Activated T-helper 2 cell treated with anti-CD3 and anti-CD28 coated beads, Interferon-gamma antibody, Interleukin-2, Interleukin-4, amounts not matched to agents 10 μg/mL and 5 μg/mL and 100 μg/mL, durations not matched to agents 14 hours and 24 hours and 36 hours (primary cell): ENCODE measurements at regions not wholly inside any gene's neighbourhood (a gene's known extent, or its start where the extent isn't known, plus 50 kb on each side); places are given as distances from the start of the nearest gene placed in this dataset.

Experiments used
- DNase-seq: peaks from one replicate; pipeline ENCODE4 v3.0.0; 2021; ENCODE audit warnings: low spot score
- H3K27ac Mint-ChIP-seq: one replicate; pipeline ENCODE4 v1.8.0; 2021; ENCODE audit warnings: mixed read lengths
- H3K27me3 Mint-ChIP-seq: one replicate; pipeline ENCODE4 v1.8.0; 2021; ENCODE audit warnings: low read depth, mixed read lengths
- H3K36me3 Mint-ChIP-seq: one replicate; pipeline ENCODE4 v1.8.0; 2021; ENCODE audit warnings: low read depth, mixed read lengths
- H3K4me1 Mint-ChIP-seq: one replicate; pipeline ENCODE4 v1.8.0; 2021; ENCODE audit warnings: low read depth, mixed read lengths
- H3K4me3 Mint-ChIP-seq: one replicate; pipeline ENCODE4 v1.8.0; 2021; ENCODE audit warnings: low read depth, mild to moderate bottlenecking, moderate library complexity, mixed read lengths
- H3K9me3 Mint-ChIP-seq: one replicate; pipeline ENCODE4 v1.8.0; 2021; ENCODE audit warnings: mixed read lengths
- intact Hi-C: fragments of 100-400 bp; cut with micrococcal nuclease; formaldehyde crosslinking; loops from one replicate; pipeline ENCODE4 v1.15.1; 2023

- DNase-seq = no peak
- Mint-ChIP-seq H3K4me3 (no peak overlapping the region), H3K9me3 (peaks cover 8% of the 10 kb centered on the region), H3K36me3 (no peaks in the 10 kb centered on the region), H3K27me3 (peaks cover 6% of the 10 kb centered on the region), H3K4me1 (no peaks in the 10 kb centered on the region), H3K27ac (no peak overlapping the region)
- intact Hi-C loops = no loop called here
These were observed 170.3 kb downstream of the MAF start for GRCh38 chr16:79430191-79430678.

GRCh38 chr16:79429381-79430190 is 171.0 kb downstream of the MAF start:
- H3K36me3 Mint-ChIP-seq = no peaks in the 10 kb centered on the region
- no peak overlapping the region for H3K27ac Mint-ChIP-seq
- H3K4me1 Mint-ChIP-seq = no peaks in the 10 kb centered on the region
- H3K27me3 Mint-ChIP-seq = peaks cover 6% of the 10 kb centered on the region
- H3K9me3 Mint-ChIP-seq = peaks cover 8% of the 10 kb centered on the region
- no peak for DNase-seq
- intact Hi-C loops = no loop called here
- H3K4me3 Mint-ChIP-seq = no peak overlapping the region

- Mint-ChIP-seq H3K27ac (no peak overlapping the region), H3K4me3 (no peak overlapping the region), H3K9me3 (peaks cover 2% of the 10 kb centered on the region), H3K27me3 (peaks cover 11% of the 10 kb centered on the region), H3K4me1 (no peaks in the 10 kb centered on the region), H3K36me3 (no peaks in the 10 kb centered on the region)
- DNase-seq = no peak
- intact Hi-C loops = no loop called here
These were observed 173.9 kb downstream of the MAF start for GRCh38 chr16:79426663-79427062.

GRCh38 chr16:79422064-79422463 is 178.5 kb downstream of the MAF start:
- H3K4me1 Mint-ChIP-seq = peaks cover 5% of the 10 kb centered on the region
- no peak for DNase-seq
- intact Hi-C loops = no loop called here
- no peaks in the 10 kb centered on the region for H3K9me3 Mint-ChIP-seq
- peaks cover 8% of the 10 kb centered on the region for H3K27me3 Mint-ChIP-seq
- no peak overlapping the region for H3K27ac Mint-ChIP-seq
- H3K4me3 Mint-ChIP-seq = no peak overlapping the region
- H3K36me3 Mint-ChIP-seq = no peaks in the 10 kb centered on the region

GRCh38 chr16:79421126-79421525 is 179.4 kb downstream of the MAF start:
- H3K27ac Mint-ChIP-seq = no peak overlapping the region
- intact Hi-C loops = no loop called here
- H3K4me1 Mint-ChIP-seq = peaks cover 11% of the 10 kb centered on the region
- no peaks in the 10 kb centered on the region for H3K9me3 Mint-ChIP-seq
- no peak for DNase-seq
- H3K27me3 Mint-ChIP-seq = peaks cover 8% of the 10 kb centered on the region
- H3K4me3 Mint-ChIP-seq = no peak overlapping the region
- no peaks in the 10 kb centered on the region for H3K36me3 Mint-ChIP-seq

GRCh38 chr16:79420493-79420892 is 180.0 kb downstream of the MAF start:
- intact Hi-C loops = no loop called here
- H3K36me3 Mint-ChIP-seq = no peaks in the 10 kb centered on the region
- H3K4me3 Mint-ChIP-seq = no peak overlapping the region
- no peaks in the 10 kb centered on the region for H3K9me3 Mint-ChIP-seq
- no peak overlapping the region for H3K27ac Mint-ChIP-seq
- DNase-seq = no peak
- peaks cover 16% of the 10 kb centered on the region for H3K4me1 Mint-ChIP-seq
- H3K27me3 Mint-ChIP-seq = peaks cover 5% of the 10 kb centered on the region

GRCh38 chr16:79419148-79419547 is 181.4 kb downstream of the MAF start:
- no peaks in the 10 kb centered on the region for H3K36me3 Mint-ChIP-seq
- H3K9me3 Mint-ChIP-seq = no peaks in the 10 kb centered on the region
- no peak overlapping the region for H3K4me3 Mint-ChIP-seq
- H3K27me3 Mint-ChIP-seq = peaks cover 4% of the 10 kb centered on the region
- no peak overlapping the region for H3K27ac Mint-ChIP-seq
- no peak for DNase-seq
- intact Hi-C loops = no loop called here
- H3K4me1 Mint-ChIP-seq = peaks cover 20% of the 10 kb centered on the region

GRCh38 chr16:79417601-79418008 is 182.9 kb downstream of the MAF start:
- DNase-seq = no peak
- intact Hi-C loops = no loop called here
- no peak overlapping the region for H3K27ac Mint-ChIP-seq

GRCh38 chr16:79415983-79416640 is 184.4 kb downstream of the MAF start:
- Mint-ChIP-seq H3K27ac (peak overlapping the region; percentile 7), H3K4me1 (peaks cover 31% of the 10 kb centered on the region), H3K9me3 (peaks cover 4% of the 10 kb centered on the region), H3K36me3 (no peaks in the 10 kb centered on the region), H3K27me3 (no peaks in the 10 kb centered on the region), H3K4me3 (peak overlapping the region; percentile 9)
- no peak for DNase-seq
- intact Hi-C loops = no loop called here

More at GRCh38 chr16:79417601-79418008, 182.9 kb downstream of the MAF start:
- peaks cover 24% of the 10 kb centered on the region for H3K4me1 Mint-ChIP-seq
- no peak overlapping the region for H3K4me3 Mint-ChIP-seq
- peaks cover under 1% of the 10 kb centered on the region for H3K27me3 Mint-ChIP-seq
- H3K9me3 Mint-ChIP-seq = no peaks in the 10 kb centered on the region
- no peaks in the 10 kb centered on the region for H3K36me3 Mint-ChIP-seq

GRCh38 chr16:79412783-79413225 is 187.7 kb downstream of the MAF start:
- no peaks in the 10 kb centered on the region for H3K36me3 Mint-ChIP-seq
- H3K27me3 Mint-ChIP-seq = no peaks in the 10 kb centered on the region
- H3K27ac Mint-ChIP-seq = no peak overlapping the region
- no peak for DNase-seq
- intact Hi-C loops = no loop called here
- peaks cover 4% of the 10 kb centered on the region for H3K9me3 Mint-ChIP-seq
- peaks cover 29% of the 10 kb centered on the region for H3K4me1 Mint-ChIP-seq
- H3K4me3 Mint-ChIP-seq = no peak overlapping the region

GRCh38 chr16:79411805-79412204 is 188.7 kb downstream of the MAF start:
- DNase-seq = no peak
- Mint-ChIP-seq H3K4me3 (no peak overlapping the region), H3K9me3 (peaks cover 4% of the 10 kb centered on the region), H3K27me3 (peaks cover 3% of the 10 kb centered on the region), H3K36me3 (no peaks in the 10 kb centered on the region), H3K27ac (no peak overlapping the region), H3K4me1 (peaks cover 26% of the 10 kb centered on the region)
- intact Hi-C loops = no loop called here

GRCh38 chr16:79411357-79411756 is 189.2 kb downstream of the MAF start:
- intact Hi-C loops = no loop called here
- H3K27ac Mint-ChIP-seq = no peak overlapping the region
- peaks cover 22% of the 10 kb centered on the region for H3K4me1 Mint-ChIP-seq
- no peak overlapping the region for H3K4me3 Mint-ChIP-seq
- no peaks in the 10 kb centered on the region for H3K36me3 Mint-ChIP-seq
- peaks cover 3% of the 10 kb centered on the region for H3K27me3 Mint-ChIP-seq
- no peak for DNase-seq
- H3K9me3 Mint-ChIP-seq = peaks cover 5% of the 10 kb centered on the region

GRCh38 chr16:79409978-79410377 is 190.6 kb downstream of the MAF start:
- peaks cover 13% of the 10 kb centered on the region for H3K4me1 Mint-ChIP-seq
- peaks cover 3% of the 10 kb centered on the region for H3K27me3 Mint-ChIP-seq
- no peak overlapping the region for H3K4me3 Mint-ChIP-seq
- no peak for DNase-seq
- H3K27ac Mint-ChIP-seq = no peak overlapping the region
- H3K36me3 Mint-ChIP-seq = no peaks in the 10 kb centered on the region
- intact Hi-C loops = no loop called here
- H3K9me3 Mint-ChIP-seq = peaks cover 8% of the 10 kb centered on the region
